Stimulated activated CD4-positive, alpha-beta T cell treated with anti-CD3 and anti-CD28 coated beads, TNF-alpha, amount 100 ng/mL, for 48 hours (primary cell): ENCODE measurements at regions not wholly inside any gene's neighbourhood (a gene's known extent, or its start where the extent isn't known, plus 50 kb on each side); places are given as distances from the start of the nearest gene placed in this dataset.
"Not testable (repeated sequence)": the region's sequence is repeated elsewhere in the genome, so short reads cannot be mapped to it uniquely, and the experiment has no call there.

ENCODE experiments used
- DNase-seq, 3 donors: peaks; one replicate each; pipeline ENCODE4 v3.0.0-alpha.2; 2020; ENCODE audit warnings: low read depth in 3 of 3

GRCh38 chr6:112459758-112460304 is 112.7 kb downstream of the RFPL4B start:
- DNase-seq = no peak

DNA sequence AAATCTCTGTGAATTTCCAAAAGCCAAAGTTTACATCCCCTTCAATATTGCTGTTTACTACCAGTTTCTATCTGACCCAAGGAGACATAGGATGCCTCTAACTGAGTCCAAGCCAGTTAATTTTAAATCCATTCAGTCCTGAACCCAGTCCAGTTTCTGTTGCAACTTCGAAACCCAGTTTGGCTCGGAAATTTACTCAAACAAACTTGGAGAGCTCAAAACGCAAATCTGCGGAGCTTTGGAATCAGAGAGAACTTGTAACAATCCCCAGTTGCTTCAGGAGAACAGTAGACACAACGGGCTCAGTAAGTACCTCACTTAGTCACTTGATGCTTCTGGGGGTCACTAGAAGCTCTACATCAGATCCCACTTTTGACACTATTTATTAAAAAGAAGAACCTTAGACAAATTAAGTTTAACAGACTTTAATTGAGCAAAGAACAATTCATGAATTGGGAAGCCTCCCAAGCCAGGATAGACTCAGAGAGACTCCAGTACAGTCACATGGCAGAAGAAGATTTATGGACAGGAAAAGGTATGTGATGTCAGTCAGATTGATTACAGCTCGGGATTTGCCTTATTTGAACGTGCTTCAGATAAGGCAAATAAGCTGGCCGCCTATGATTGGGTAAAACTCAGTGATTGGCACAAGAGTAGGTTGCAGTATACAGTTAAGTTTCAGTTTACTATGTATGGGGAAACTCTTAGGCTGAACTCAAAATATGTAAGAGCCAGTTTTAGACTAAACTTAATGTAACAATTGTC is 118.0 kb downstream of the RFPL4B start:
- DNase-seq = no peak

GRCh38 chr6:112466373-112467151 is 119.4 kb downstream of the RFPL4B start:
- DNase-seq = no peak

DNA sequence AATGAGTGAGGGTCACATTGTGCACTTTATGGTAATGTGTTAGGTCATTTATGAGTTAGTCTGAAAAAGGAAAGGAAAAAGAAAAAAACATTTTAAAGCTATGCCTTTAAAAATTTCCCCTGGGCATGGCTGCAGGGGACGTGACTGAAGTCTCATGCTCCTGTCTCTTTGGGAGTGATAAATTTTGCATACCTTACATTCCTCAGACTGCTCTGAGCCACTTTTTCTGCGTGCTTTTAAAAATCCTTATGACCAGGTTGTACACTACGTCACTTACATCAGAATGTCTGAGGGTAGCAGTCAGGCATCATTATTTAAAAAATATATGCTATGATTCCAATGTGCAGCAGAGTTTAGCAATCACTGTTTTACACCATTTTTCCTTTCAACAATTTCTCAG is 121.2 kb downstream of the RFPL4B start:
- no peak for DNase-seq

- DNase-seq = no peak
Observed at GRCh38 chr6:112469306-112469705, 122.2 kb downstream of the RFPL4B start.

DNA sequence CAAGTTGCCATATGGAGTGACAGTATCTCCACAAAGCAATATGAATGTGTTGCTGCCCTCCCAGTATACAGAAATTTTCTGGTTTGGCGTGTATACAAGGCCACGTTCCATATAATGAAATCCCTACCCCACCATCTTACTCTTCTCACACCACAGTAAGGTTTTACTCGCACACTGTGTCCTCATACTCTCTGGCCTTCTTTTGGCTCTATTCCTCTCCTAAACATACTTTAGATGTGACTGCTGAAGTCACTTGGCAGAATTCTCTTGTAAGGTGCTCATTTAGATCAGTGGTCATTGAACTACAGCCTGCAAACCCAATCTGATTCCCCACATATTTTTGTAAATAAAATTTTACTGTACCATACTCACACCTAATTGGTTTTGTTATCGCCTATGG is 123.2 kb downstream of the RFPL4B start:
- no peak for DNase-seq

DNA sequence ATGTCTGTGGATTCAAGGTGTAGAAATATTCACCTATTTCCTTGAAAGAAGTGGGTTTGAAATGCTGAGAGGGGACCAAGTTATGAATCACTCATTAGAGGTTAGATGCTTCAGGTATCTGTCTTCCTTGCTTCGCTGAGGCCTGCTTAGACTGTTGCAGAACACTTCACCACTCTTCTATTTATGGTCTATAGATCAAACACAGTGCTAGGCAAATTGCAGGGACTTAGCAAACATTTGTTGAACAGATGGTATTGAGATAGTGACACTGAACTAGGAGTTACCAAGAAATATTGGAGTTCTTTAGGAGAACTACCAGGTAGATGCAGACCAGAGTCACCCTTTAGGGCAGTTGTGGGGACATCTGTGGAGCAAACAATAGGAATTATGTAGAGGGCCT is 123.8 kb downstream of the RFPL4B start:
- DNase-seq = no peak

DNA sequence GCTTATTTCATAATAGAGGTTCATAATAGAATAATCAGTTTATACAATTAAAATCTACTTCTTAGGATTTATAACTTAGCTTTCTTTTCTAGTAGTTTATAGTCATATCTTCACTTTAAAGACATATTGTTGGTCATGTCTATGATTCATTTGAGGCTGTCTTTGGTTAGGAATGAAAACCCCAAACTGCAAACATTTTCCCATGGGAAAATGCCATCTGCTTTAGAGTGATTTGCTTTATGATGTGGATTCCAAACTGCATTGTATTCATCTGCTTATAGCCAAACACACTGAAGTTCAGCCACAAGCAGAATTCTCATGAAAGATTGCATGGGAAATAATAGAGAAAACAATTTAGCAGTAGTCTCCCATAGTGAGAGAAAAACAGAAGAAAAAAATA is 128.0 kb downstream of the RFPL4B start:
- no peak for DNase-seq

GRCh38 chr6:112477125-112477524 is 130.0 kb downstream of the RFPL4B start:
- DNase-seq = no peak

GRCh38 chr6:112478036-112478435 is 130.9 kb downstream of the RFPL4B start:
- no peak for DNase-seq

- DNase-seq = not testable (repeated sequence)
Observed at GRCh38 chr6:112479975-112480374, 132.8 kb downstream of the RFPL4B start.

DNA sequence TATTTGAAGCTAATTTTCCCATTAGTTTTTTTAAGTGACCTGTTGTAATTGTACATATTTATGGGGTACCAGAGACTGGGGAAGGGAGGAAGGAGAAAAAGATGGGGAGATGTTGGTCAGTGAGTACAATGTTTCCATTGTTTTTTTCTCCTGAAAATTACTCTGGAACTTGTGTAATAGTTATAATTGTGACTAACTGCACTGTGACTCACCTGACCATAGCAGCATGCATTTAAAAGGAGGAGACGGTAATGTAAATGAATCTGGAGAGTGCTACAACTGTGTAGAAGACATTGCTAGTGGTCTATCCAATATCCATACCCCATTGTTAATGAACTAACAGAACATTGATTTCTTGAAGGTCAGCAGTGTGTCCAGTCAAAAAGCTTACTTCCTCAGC is 133.4 kb downstream of the RFPL4B start:
- DNase-seq = no peak

DNA sequence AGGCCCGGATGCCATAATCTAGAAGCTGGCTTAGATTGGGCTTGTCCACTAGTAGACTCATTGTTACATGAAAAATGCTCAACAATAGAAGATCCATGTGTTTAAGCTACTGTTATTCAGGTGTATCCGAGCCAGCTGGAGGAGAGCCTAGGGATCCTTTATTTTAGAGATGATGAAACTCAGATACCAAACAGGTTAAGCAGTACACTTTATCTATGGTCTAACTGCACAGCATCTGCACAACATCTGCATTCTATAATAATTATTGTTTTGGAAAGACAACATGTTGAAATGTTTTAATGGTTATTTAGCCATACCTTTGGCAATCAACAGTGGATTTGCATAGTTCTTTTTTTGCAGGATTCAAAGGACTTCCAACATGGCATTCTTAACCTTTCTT is 134.1 kb downstream of the RFPL4B start:
- no peak for DNase-seq

DNA sequence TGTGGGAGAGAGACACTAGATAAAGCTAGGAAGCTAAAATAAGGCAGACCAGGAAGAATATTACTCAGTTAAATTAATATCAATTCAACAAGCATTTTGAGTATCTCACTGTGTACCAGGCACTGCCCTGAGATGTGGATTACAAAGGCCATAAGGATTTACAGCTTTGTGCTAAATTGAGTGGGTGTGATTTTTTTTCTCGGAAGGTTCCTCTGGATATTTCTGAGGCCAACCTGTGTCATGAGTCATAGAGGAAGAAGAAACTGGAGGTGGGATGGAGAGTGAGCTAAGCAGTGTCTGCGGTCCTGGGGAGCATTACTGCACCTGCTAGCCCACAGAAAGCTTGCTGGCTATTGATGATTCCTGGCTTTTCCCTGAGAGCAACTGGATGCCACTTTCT is 135.2 kb downstream of the RFPL4B start:
- DNase-seq = no peak

DNA sequence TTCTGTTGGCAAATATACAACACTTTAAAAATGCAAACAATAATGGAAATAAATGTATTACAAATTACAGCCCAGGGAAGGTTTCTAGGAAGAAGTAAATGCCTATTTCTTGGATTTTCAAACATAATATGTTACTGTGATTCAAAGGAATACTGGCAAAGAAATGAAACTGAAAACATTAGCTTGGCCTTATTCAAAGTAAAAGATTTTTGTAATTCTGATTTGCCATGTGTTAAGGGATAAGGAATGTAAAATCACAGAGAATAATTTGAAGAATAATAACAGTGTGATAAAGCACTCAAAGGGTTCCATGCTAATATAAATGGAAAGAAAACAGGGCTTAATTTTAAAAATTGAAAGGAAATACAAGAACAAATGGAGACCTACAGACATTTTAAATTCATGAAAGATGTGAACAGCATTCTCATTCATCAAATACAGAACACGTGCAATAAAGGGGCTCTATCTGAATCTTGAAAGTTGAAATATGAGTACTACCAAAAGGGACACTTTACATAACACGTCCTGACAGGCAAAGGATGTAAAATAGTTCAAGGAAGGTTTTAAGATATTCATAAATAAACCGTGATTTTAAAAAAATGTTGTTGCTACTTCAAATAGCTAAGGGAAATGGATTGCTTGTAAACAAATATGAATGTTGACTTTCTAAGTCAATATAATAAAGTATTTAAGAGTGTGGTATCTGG is 138.1 kb downstream of the RFPL4B start:
- no peak for DNase-seq

DNA sequence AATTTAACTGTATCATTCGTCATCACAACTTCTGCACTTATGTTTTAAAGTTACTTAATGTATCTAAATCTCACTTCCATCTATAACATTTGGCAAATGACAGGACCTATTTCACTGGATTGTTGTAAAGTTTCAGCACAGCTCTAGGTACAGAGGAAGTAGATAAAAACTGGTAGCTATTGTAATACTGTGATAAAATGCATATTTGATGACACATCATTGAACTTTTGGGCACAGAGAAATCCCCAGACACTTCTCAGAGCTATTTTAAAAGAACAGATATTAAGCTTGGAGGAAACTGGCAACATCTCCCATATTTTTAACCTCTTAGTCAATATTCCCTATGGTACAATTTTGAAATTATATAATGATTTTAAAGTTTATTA is 138.7 kb downstream of the RFPL4B start:
- DNase-seq = no peak

GRCh38 chr6:112486454-112486853 is 139.3 kb downstream of the RFPL4B start:
- no peak for DNase-seq

DNA sequence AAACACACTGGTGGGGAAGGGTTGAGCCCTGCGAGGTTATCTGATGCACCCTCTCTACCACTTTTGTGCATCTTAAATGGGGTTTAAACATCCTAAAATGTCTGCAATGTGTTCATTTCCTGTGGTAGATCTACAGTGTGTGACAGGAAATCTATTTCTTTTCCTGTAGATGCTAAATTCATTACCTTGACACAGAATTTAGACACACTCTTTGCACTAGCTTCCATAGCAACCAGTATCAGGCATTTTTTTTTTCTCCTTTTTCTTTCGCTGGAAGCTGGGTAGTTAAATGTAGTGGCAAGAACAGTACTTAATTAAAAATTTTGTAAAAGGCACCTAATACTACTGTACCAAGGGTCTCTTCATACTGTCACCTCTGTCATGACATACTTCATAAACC is 141.1 kb downstream of the RFPL4B start:
- no peak for DNase-seq

DNA sequence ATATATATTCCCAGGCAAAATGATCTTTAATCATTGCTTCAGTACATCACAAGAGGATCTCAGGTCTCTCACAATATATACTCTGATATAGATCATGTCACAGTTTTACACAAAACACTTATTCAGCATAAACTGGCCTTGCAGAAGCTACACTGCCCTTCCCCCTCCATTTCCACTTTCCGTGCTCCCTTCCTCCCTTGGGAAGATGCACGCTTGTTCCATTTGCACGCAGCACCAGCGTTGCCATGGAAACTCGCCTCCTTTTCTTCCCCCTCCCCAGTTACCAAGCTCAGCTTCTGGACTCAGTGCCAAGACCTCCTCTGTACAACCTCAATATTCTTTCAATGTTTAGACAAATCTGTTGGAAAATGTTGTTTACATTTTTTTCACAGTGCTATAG is 154.6 kb downstream of the RFPL4B start:
- no peak for DNase-seq

- no peak for DNase-seq
Observed at GRCh38 chr6:112502351-112503090, 155.4 kb downstream of the RFPL4B start.

- DNase-seq = no peak
Observed at GRCh38 chr6:112503091-112503596, 156.0 kb downstream of the RFPL4B start.

- no peak for DNase-seq
Observed at GRCh38 chr6:112504621-112505020, 157.5 kb downstream of the RFPL4B start.
